ENCODE measurements at regions not wholly inside any gene's neighbourhood (a gene's known extent, or its start where the extent isn't known, plus 50 kb on each side); places are given as distances from the start of the nearest gene placed in this dataset.

GRCh38 chr20:12869669-12870068 lies 139.1 kb upstream of the SPTLC3 start:
- no peaks in the 10 kb centered on the region for H3K36me3 Mint-ChIP-seq (ENCODE audit: insufficient read depth in 1 of 3, low read depth in 3 of 3)

More at GRCh38 chr20:12869669-12870068, 139.1 kb upstream of the SPTLC3 start:
- no peak overlapping the region for H2BK5ac ChIP-seq (ENCODE audit: insufficient read length, low read length)
- no peak overlapping the region for H3K27ac ChIP-seq (ENCODE audit: insufficient read length, low read depth, low read length)
- H3K4me2 ChIP-seq (ENCODE audit: insufficient read depth, insufficient read length, low read length): no peak overlapping the region
- Mint-ChIP-seq H3K27me3 (ENCODE audit: low read depth) (no peaks in the 10 kb centered on the region), H3K4me3 (no peak overlapping the region), H3K9me3 (no peaks in the 10 kb centered on the region), H3K4me1 (no peaks in the 10 kb centered on the region), H3K27ac (no peak overlapping the region)
- H3K79me1 ChIP-seq (ENCODE audit: insufficient read depth, low read depth, low read length, poor library complexity, severe bottlenecking): no peaks in the 10 kb centered on the region
- no peak overlapping the region for H2AK5ac ChIP-seq (ENCODE audit: insufficient read length, low read length)
- no peak overlapping the region for H3K18ac ChIP-seq (ENCODE audit: insufficient read length, low read depth, low read length)
- H2AFZ ChIP-seq (ENCODE audit: low read length): no peak overlapping the region
- H4K20me1 ChIP-seq (ENCODE audit: control insufficient read depth, insufficient read depth, insufficient read length): no peaks in the 10 kb centered on the region
- TF ChIP-seq, protein P1, sequence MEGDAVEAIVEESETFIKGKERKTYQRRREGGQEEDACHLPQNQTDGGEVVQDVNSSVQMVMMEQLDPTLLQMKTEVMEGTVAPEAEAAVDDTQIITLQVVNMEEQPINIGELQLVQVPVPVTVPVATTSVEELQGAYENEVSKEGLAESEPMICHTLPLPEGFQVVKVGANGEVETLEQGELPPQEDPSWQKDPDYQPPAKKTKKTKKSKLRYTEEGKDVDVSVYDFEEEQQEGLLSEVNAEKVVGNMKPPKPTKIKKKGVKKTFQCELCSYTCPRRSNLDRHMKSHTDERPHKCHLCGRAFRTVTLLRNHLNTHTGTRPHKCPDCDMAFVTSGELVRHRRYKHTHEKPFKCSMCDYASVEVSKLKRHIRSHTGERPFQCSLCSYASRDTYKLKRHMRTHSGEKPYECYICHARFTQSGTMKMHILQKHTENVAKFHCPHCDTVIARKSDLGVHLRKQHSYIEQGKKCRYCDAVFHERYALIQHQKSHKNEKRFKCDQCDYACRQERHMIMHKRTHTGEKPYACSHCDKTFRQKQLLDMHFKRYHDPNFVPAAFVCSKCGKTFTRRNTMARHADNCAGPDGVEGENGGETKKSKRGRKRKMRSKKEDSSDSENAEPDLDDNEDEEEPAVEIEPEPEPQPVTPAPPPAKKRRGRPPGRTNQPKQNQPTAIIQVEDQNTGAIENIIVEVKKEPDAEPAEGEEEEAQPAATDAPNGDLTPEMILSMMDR (conservative IDR thresholded peaks at IDR 0.05): no peak
- no peaks in the 10 kb centered on the region for H3K27me3 ChIP-seq (ENCODE audit: insufficient read depth, low read length)
- DNase-seq: no peak
- H2BK20ac ChIP-seq (ENCODE audit: low read depth, low read length, poor library complexity, severe bottlenecking): no peak overlapping the region
- H4K5ac ChIP-seq (ENCODE audit: insufficient read length, low read depth, low read length): no peak overlapping the region
- H4K91ac ChIP-seq (ENCODE audit: insufficient read length, low read depth, low read length): no peak overlapping the region
- H3T11ph ChIP-seq (ENCODE audit: low read length): no peak overlapping the region
- no peaks in the 10 kb centered on the region for H3K9me3 ChIP-seq (ENCODE audit: control insufficient read depth, low read depth, low read length)
- H3K23ac ChIP-seq (ENCODE audit: insufficient read length, low read depth, low read length): no peak overlapping the region
- H3K23me2 ChIP-seq (ENCODE audit: insufficient read length, low read depth, low read length, poor library complexity, severe bottlenecking): no peaks in the 10 kb centered on the region
- H3K56ac ChIP-seq (ENCODE audit: insufficient read length, low read depth, low read length): no peak overlapping the region
- H2BK12ac ChIP-seq (ENCODE audit: insufficient read length, low read depth, low read length): no peak overlapping the region
- no peaks in the 10 kb centered on the region for H3K4me1 ChIP-seq (ENCODE audit: insufficient read depth, low read length)
- no CpG with 5 or more reads among the region's 1 CpG for WGBS (ENCODE audit: extremely low coverage, insufficient read length, low lambda C conversion rate)
- no peak overlapping the region for H3K4ac ChIP-seq (ENCODE audit: low read depth, low read length)
- H3K14ac ChIP-seq (ENCODE audit: insufficient read depth, low read length): no peak overlapping the region
- no peak overlapping the region for H4K8ac ChIP-seq (replicated peaks; ENCODE audit: insufficient read length, low read depth, low read length)
- no peak overlapping the region; the same call in 1 of the 2 replicates for H2BK15ac ChIP-seq (ENCODE audit: low read depth, low read length)
- no peaks in the 10 kb centered on the region for H3K79me2 ChIP-seq (ENCODE audit: insufficient read depth, low read length)
- H3K9ac ChIP-seq (ENCODE audit: extremely low read depth, insufficient read length, low read length): no peak overlapping the region
- no peak overlapping the region for H2BK120ac ChIP-seq (ENCODE audit: low read depth, low read length, poor library complexity, severe bottlenecking)
